ACHN (cell line): ENCODE measurements at regions not wholly inside any gene's neighbourhood (a gene's known extent, or its start where the extent isn't known, plus 50 kb on each side); places are given as distances from the start of the nearest gene placed in this dataset.
"Not testable (repeated sequence)": the region's sequence is repeated elsewhere in the genome, so short reads cannot be mapped to it uniquely, and the experiment has no call there.

Experiments
- DNase-seq: peaks from one replicate; pipeline ENCODE4 v3.0.0-alpha.2; 2015
- in situ Hi-C: cut with HindIII; loops from 2 replicates; pipeline ENCODE4 v1.10.0; 2017; ENCODE audit warnings: low sequenced_read_pairs, low pct_ligation_motif_present, low pct_unique_long_range_greater_than_20kb

DNA sequence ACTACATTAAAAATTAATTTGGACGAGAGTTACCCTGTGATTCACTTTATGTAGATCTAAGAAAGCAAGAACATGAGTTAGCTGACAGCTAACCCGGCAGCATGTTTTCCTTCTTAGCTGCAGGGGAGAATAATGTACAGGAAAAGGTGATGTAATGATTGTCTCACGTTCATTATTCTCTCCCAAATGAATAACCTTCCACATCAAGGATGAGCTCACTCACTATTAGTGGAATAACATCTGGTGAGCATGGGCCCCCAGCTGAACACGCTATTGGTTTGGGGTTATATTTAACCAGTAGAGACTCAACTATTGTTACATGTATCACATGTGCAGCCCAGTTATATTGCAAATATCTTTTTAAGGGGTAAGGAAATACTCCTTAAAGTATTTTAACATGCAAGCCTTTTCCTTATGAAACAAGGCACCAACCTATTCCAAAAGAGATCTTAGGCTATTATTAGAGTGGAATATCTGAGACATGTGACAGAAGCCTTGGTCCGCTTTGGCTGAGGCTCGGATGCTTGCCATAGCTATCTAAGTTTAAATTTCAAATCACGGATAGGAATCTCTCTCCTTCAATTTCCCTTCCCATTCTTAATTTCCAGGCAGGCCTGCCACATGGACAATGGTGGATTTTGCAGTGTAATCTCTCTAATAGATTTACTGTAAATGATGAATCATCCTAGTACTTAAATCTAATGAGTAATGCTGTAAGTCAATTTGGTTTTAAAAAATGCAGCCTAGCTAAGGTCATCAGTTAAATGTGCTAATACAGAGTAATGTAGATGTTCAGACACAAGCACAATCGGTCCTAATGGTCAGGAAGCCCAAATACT lies 99.0 kb upstream of the OTUD4 start:
- no peak for DNase-seq
- in situ Hi-C loops = no loop called here

DNA sequence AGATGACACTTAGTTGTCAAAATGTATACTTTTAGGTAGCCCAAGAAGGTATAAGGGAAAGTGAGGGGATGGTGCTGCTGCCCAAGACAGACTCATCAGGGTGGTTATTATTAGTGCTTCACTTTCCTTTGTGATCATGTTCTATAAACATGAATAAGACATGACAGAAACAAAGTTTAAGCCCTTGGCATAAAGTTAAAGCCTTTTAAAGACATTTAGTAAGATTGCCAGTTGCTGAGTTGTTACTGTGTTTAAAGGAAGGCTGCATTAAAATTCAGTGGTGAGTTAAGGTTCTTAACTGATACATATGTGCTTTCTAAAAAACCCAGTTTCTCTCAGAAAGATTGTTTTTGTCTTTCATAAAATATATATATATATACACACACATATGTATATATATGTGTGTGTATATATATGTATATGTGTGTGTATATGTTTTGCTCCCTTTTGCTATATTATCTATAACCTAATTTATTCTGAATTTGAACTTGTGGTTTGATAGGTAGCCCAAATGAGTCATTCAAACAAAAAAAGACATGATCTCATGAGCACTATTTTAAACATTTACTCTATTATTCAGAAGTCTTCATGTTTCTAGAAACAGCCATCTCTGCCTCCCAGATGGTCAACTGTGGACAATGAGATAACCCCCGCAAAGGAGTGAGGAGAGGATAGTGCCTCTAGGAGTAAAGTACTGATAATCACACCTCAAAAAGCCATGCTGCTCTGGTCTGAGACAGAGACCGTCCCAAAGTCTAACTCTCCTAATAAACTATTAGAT lies 98.1 kb upstream of the OTUD4 start:
- DNase-seq = no peak
- in situ Hi-C loops = no loop called here

DNA sequence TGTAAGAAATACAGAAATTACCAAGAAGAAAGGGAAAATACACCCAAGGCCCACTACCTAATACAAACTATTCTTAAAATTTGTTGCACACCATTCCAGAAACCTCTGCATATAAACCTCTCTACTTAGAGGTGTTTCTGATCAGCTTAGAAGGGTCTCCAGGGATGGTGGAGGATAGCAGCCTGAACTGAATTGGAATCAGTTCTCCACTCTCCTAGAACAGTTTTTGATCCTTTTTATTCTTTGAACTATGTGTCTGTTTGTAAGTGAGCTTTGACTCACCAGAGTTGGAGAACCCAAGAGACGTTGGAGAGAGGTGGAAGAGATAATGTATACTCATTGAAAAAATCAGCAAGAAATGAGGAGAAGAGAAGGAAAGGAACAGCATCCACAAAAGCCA lies 96.6 kb upstream of the OTUD4 start:
- in situ Hi-C loops = no loop called here
- no peak for DNase-seq

DNA sequence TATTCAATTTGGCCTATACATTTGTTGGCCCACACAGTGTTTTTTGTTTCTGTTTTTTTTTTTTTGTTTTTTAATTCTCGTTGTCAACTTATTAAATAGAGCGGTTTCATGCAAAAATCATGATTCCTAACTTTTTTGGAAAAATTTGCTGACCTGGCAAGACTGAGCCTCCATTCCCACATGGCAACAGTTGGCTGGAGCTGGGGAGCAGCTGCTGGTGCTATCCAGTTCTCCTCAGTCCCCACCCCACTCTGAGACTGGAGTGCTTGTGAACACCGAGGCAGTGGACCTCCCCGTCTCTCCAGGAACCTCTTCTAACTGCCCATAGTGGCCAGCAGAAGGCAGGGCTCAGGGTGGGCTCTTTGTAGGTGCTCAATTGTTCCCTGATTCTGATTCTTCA lies 95.7 kb upstream of the OTUD4 start:
- in situ Hi-C loops = no loop called here
- DNase-seq = no peak

DNA sequence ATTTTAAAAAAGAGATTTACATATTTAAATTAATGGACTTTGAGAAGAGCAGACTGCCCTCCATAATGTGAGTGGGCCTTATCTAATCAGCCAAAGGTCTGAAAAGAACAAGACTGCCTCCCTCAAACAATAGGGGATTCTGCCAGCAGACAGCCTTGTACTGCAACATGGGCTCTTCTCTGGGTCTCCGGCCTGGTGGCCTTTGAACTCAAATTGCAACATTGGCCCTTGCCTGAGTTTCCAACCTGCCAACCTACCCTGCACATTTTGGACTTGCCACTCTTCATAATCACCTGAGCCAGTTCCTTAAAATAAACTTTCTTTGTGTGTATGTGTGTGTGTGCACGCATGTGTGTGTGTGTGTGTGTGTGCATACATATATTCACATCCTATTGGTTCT lies 90.8 kb upstream of the OTUD4 start:
- in situ Hi-C loops = no loop called here
- no peak for DNase-seq

DNA sequence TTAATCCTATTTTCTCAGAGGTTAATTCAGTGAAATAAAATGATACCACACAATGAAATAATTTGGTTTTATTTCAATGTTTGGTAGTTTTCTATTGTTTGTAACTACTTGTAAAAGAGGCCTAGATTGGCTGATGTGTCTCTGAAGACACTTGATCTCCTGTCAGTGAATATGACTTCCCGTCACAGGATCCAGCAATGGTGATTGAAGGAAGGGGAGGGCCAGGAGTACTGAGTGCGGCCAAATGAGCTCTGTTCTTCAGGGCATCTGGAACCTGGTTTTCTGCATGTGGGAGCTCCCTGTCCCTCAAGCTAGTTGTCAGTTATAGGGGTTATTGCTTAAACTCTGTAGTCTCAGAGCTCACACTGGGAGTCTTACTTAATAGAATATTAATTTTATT lies 86.5 kb upstream of the OTUD4 start:
- in situ Hi-C loops = no loop called here

DNA sequence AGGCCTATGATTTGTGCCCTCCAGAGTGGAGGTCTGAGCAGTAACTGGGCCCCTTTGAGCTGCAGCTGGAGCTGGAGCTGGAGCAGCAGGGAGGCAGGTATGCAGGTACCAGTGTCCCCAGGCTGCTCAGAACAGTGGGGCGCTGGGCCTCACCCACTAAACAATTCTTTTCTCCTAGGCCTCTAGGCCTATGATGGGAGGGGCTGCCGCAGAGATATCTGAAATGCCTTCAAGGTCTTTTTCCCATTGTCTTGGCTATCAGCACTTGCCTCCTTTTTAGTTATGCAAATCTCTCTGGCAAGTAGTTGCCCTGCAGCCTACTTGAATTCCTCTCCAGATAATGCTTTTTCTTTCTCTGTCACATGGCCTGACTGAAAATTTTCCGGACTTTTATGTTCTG lies 79.7 kb upstream of the OTUD4 start:
- in situ Hi-C loops = no loop called here
- DNase-seq = no peak

More for the DNA sequence above, 86.5 kb upstream of the OTUD4 start:
- no peak for DNase-seq

DNA sequence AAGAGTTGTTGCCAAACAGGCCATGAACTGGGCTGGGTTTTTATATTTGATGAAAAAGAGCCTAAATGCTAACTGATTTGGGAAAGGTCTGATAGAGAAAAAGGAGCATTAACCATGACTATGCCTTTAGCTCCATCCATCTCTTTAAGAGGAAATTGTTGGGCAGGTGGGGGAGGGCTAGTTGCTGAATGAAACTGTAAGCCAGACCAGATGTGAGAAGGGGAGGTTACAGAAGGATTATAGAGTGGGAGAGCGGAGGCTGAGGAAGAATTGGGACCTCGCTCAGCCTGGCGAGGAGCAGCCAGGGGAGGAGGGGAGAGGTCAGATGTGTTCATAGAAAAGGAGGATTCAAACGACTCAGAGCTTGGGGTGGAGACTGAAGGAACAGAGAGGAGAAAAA lies 74.9 kb upstream of the OTUD4 start:
- in situ Hi-C loops, DNase-seq: not testable (repeated sequence)

DNA sequence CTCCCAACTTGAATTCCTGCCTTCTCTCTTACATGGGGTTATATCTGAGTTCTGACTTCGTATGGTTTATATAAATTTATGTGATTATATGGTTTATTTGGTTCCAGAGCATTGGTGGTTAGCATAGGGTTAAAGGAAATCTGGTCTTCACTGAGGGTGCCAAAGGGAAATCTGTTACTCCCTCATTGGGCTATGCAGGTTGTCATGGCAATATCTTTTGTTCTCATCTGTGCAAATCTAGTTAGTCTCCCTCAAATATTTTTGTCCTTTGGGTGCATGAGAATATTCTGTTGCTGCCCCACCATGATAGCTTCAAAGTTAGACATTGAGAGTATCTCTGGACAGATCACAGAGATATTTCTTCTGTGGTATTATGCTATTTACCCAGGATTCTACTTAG lies 71.8 kb upstream of the OTUD4 start:
- DNase-seq = no peak
- in situ Hi-C loops = no loop called here

DNA sequence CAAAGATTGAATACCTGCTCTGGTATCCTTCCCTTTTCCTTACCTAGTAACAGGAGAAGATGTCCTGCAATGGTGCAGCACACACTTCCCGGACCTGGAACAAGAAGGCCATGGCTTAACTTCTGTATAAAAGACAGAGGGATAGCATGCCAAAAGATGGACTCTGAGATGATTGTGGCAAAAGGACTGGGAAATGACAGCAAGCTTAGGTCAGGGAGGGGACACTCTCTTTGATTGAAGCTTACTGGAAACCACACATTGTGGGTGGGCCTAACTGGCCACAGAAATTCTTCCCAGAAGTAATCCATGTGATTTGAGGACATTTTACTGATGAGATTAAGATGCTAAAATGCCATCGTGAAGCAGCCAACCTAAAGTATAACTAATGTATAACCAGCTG lies 71.0 kb upstream of the OTUD4 start:
- no peak for DNase-seq
- in situ Hi-C loops = no loop called here

DNA sequence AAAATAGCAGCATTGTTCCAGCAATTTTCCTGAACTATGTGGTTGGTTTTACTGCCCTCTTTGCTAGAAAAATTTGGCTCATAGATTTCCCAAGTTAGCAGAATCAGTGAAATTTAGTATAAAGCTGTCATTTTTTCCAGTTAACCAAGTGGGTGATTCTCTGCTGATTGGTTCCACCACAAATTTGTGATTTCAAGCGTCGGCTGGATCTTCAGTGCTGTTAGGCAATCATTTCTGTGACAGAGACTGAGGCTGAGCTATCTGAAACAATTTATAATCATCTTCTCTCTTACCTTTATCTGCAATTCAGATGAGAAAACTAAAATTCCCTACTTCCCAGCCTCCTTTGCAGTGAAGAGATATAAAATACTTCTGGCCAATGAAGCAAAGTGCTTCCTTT lies 68.6 kb upstream of the OTUD4 start:
- in situ Hi-C loops = no loop called here
- DNase-seq = no peak

DNA sequence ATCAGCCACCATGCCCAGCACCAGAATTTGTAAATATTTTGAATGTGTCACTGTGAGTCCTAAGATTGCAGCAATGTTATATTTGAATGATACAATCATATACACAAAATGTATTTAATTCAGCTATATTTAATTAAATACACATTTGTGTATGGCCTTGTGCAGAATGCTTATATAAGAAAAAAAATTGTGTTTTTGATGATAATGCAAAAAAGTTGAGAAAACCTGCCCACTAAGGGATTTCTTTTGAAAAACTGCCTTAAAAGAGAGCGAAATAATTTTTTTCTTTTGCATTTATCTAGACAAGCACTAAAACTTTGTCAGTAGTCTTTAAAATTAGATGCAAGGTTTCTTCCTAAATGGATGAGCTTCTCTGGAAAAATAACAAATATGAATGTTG lies 68.1 kb upstream of the OTUD4 start:
- in situ Hi-C loops = no loop called here
- DNase-seq = no peak

DNA sequence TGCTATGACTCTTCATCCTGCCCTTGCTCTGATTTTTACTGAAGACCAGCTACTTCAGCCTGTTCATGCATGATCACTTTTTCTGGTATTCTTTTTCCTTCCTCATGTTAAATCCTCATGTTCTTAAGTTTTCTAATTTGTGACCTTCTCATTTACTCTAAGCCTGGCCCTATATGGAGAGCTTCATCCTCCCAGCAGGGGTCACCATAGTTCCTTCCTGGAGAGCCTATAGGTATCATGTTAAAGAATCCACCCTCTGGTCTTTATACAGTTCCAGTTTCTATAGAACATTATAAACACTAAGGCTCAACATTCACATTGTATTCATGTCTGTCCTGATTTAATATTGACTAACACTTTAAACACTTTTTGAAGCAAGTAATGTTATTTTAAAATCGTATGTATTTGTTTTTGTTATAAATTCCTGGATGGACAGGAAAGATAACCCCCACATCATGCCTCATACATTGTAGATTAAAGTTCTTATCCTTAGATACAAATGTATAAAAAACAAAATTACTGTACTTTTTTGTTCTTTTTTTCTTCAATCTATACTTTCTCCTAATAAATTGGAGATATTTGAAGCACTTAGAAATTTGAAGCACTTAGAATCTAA lies 53.8 kb upstream of the OTUD4 start:
- in situ Hi-C loops = no loop called here
- DNase-seq = peak; percentile 52

DNA sequence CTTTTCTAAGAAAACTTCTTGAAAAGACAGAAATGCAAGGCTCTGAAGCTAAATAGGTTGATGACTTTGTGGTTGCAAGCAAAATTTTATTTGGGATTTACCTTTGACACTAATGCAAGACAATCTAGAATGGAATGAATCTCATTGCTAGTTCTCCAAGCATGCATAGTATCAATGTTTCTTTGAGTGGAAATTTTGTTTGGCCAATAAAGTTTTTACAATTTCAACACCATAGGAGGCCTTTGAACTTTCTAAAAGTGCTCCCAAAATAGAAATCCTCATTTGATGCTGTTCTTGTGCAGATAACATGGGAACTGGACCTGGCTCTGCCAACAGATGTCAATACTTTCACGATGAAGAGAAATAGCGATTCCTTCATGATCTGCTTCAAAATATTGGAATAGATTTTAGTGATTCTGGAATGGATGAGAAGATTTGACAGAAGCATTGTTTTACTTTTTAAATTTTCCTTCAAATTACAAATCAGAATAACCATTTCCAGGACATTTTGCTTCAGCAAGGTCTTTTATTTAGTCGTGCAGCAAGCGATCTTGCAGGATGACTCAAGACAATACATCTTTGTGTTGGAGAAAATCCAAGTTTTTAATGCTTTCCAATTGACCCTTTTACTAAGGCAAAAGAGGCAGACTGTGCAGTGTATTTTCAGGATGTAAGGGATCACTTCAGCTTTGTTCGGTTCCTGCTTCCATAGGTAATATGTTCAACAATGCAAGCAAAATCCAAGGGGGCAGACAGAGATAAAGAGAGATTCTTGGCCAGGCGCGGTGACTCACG lies 51.7 kb upstream of the OTUD4 start:
- no peak for DNase-seq
- in situ Hi-C loops = no loop called here

DNA sequence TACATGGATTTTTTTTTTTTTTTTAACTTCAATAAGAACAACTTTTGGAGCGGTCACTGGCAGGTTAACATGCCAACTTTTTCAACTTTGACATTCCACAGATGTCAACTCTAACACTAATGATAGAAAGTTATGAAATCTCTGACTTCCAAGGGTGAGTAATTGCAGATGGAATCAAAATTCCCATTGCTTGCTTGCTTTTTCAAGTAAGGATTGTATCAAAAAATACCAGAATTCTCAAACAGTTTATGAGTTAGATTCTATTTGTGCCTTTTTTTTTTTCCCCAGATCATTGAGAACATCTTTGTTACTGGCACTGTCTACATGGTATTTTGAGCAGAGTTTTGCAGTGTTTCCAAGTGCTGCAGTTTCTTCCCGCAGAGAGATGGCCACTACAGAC lies 50.3 kb upstream of the OTUD4 start:
- DNase-seq = no peak
- in situ Hi-C loops = no loop called here
